Transverse colon (tissue), 4 donors: ENCODE measurements at regions not wholly inside any gene's neighbourhood (a gene's known extent, or its start where the extent isn't known, plus 50 kb on each side); places are given as distances from the start of the nearest gene placed in this dataset.

ENCODE experiments used
- POLR2AphosphoS5 ChIP-seq, 3 donors: sonication (generic); formaldehyde crosslinking; IDR thresholded peaks; one replicate each; pipeline ENCODE4 v1.6.1; 2016; ENCODE audit warnings: antibody characterized with exemption in 3 of 3
- TF ChIP-seq, protein P1 (sequence below), 5 experiments: fragments of 200-600 bp in 3 of 5; fragments of 450-650 bp in 2 of 5; sonication (generic) in 3 of 5; IDR thresholded peaks; 1 replicate in 2 of 5; 2 replicates in 3 of 5; pipeline ENCODE4 v1.5.1; 2016 to 2017; ENCODE audit warnings: antibody characterized with exemption in 5 of 5, inconsistent platforms in 3 of 5, mild to moderate bottlenecking in 2 of 5, moderate library complexity in 1 of 5

DNA sequence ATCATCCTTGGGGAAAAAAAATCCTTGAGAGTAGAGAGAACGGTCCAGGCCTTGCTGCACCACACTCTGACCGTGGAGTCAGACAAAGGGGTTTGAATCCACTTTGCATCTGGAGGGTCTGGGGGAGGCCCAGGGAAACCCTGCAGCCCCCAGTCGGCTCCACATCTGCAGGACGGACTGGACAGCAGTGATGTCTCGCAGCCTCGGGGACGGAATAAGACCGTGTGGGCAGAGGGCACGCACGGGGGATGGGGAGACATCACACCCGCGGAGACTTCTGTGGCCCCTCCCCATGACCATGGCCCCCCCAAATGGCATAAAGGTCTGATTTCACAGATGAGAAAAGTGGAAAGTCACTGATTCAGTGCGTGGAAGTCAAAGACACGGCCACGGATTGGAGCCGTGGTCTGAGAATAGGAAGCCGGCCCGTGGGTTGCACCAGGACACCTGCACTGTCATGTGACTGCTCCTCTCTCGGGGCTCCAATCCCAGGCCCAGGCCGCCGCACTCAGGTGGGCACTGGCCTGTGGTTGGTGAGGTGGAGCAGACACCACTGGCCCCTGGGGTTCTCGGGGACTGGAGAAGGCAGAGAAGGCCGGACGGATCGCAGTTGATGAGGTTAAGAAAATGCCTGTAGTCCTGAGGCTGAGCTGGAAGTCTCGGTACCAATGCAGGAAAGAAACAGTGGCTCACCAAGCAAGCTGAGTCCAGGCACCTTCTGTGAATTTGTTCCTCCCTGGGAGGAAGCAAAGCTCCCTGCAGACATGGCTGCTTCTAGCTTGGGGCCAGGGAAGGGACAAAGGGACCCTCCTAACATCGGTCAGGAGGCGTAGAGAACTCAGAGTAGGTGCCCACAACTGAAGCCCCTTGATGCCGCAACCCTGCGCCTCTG is 61.8 kb downstream of the RTP5 start:
- TF ChIP-seq, protein P1, sequence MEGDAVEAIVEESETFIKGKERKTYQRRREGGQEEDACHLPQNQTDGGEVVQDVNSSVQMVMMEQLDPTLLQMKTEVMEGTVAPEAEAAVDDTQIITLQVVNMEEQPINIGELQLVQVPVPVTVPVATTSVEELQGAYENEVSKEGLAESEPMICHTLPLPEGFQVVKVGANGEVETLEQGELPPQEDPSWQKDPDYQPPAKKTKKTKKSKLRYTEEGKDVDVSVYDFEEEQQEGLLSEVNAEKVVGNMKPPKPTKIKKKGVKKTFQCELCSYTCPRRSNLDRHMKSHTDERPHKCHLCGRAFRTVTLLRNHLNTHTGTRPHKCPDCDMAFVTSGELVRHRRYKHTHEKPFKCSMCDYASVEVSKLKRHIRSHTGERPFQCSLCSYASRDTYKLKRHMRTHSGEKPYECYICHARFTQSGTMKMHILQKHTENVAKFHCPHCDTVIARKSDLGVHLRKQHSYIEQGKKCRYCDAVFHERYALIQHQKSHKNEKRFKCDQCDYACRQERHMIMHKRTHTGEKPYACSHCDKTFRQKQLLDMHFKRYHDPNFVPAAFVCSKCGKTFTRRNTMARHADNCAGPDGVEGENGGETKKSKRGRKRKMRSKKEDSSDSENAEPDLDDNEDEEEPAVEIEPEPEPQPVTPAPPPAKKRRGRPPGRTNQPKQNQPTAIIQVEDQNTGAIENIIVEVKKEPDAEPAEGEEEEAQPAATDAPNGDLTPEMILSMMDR (IDR thresholded peaks at IDR 0.05) = no peak
- TF ChIP-seq POLR2AphosphoS5 (IDR thresholded peaks at IDR 0.05) = no peak
